Neural cell (in vitro differentiated cells): ENCODE measurements at regions not wholly inside any gene's neighbourhood (a gene's known extent, or its start where the extent isn't known, plus 50 kb on each side); places are given as distances from the start of the nearest gene placed in this dataset.

ENCODE experiments used
- H2AFZ ChIP-seq: fragments of 200-600, 300-800 bp; sonication (generic), shearing (Covaris generic); 2 replicates; pipeline ENCODE4 v1.6.0; 2014; ENCODE audit warnings: low read depth, mild to moderate bottlenecking, antibody characterized with exemption, low read length, moderate library complexity
- H3F3A ChIP-seq: fragments of 200-600 bp; shearing (Covaris generic); 2 replicates; pipeline ENCODE4 v1.6.1; 2016; ENCODE audit warnings: mild to moderate bottlenecking, moderate library complexity, mixed read lengths, antibody characterized with exemption, low read length; ENCODE audit not compliant: insufficient read depth, poor library complexity, severe bottlenecking
- H3K27ac ChIP-seq: fragments of 200-600, 300-800 bp; sonication (generic), shearing (Covaris generic); 2 replicates; pipeline ENCODE4 v1.5.1; 2014; ENCODE audit warnings: mild to moderate bottlenecking, low read length, moderate library complexity
- H3K27me3 ChIP-seq: fragments of 300-800, 200-600 bp; sonication (generic), shearing (Covaris generic); 2 replicates; pipeline ENCODE4 v1.6.0; 2014; ENCODE audit warnings: mild to moderate bottlenecking, low read depth, low read length, moderate library complexity; ENCODE audit not compliant: insufficient read depth
- H3K36me3 ChIP-seq: fragments of 300-800, 200-600 bp; sonication (generic), shearing (Covaris generic); 2 replicates; pipeline ENCODE4 v1.5.1; 2014; ENCODE audit warnings: mild to moderate bottlenecking, antibody characterized with exemption, low read length, moderate library complexity; ENCODE audit not compliant: insufficient read depth
- H3K4me2 ChIP-seq: fragments of 300-800, 200-600 bp; sonication (generic), shearing (Covaris generic); 2 replicates; pipeline ENCODE4 v1.6.0; 2014; ENCODE audit warnings: mild to moderate bottlenecking, low read length
- H3K4me3 ChIP-seq: fragments of 300-800, 200-600 bp; sonication (generic), shearing (Covaris generic); 2 replicates; pipeline ENCODE4 v1.5.1; 2014; ENCODE audit warnings: mild to moderate bottlenecking, low read length, moderate library complexity
- H3K79me2 ChIP-seq: fragments of 200-600 bp; shearing (Covaris generic); replicated peaks from 2 replicates; pipeline ENCODE4 v1.6.0; 2014; ENCODE audit warnings: mild to moderate bottlenecking, low read length, moderate library complexity; ENCODE audit not compliant: insufficient read depth
- H3K9ac ChIP-seq: fragments of 300-800, 200-600 bp; sonication (generic), shearing (Covaris generic); 2 replicates; pipeline ENCODE4 v1.6.1; 2016; ENCODE audit warnings: mild to moderate bottlenecking, low read length, mixed read lengths
- H3K9me2 ChIP-seq: fragments of 200-600 bp; shearing (Covaris generic); 2 replicates; pipeline ENCODE4 v1.6.1; 2016; ENCODE audit warnings: mild to moderate bottlenecking, low read length, mixed read lengths; ENCODE audit not compliant: insufficient read depth
- H3K9me3 ChIP-seq: fragments of 200-600, 300-800 bp; sonication (generic), shearing (Covaris generic); 2 replicates; pipeline ENCODE4 v1.6.1; 2016; ENCODE audit warnings: mild to moderate bottlenecking, mixed run types, low read length, moderate library complexity, mixed read lengths
- H4K20me1 ChIP-seq: fragments of 200-600 bp; shearing (Covaris generic); 2 replicates; pipeline ENCODE4 v1.6.1; 2016; ENCODE audit warnings: mild to moderate bottlenecking, mixed run types; ENCODE audit not compliant: insufficient read depth
- CTCF ChIP-seq: fragments of 450-650 bp; IDR thresholded peaks from 2 replicates; pipeline ENCODE4 v1.5.1; 2014; ENCODE audit warnings: antibody characterized with exemption, mild to moderate bottlenecking, moderate library complexity; ENCODE audit not compliant: poor library complexity, severe bottlenecking
- EP300 ChIP-seq: fragments of 450-650 bp; conservative IDR thresholded peaks from 2 replicates; pipeline ENCODE4 v1.6.1; 2014; ENCODE audit warnings: antibody characterized with exemption, mild to moderate bottlenecking, moderate library complexity; ENCODE audit not compliant: poor library complexity, severe bottlenecking
- EZH2 ChIP-seq: fragments of 200-600, 300-800 bp; shearing (Covaris generic), sonication (generic); IDR thresholded peaks from 2 replicates; pipeline ENCODE4 v1.6.1; 2014; ENCODE audit warnings: antibody characterized with exemption, low read length, borderline replicate concordance, mild to moderate bottlenecking; ENCODE audit not compliant: insufficient read depth, poor library complexity, severe bottlenecking
- MXI1 ChIP-seq: fragments of 450-650 bp; conservative IDR thresholded peaks from 2 replicates; pipeline ENCODE4 v1.6.1; 2014; ENCODE audit warnings: antibody characterized with exemption, mild to moderate bottlenecking; ENCODE audit not compliant: poor library complexity, severe bottlenecking
- POLR2AphosphoS5 ChIP-seq: IDR thresholded peaks from 2 replicates; pipeline ENCODE4 v1.6.1; 2012
- RAD21 ChIP-seq: fragments of 450-650 bp; conservative IDR thresholded peaks from 2 replicates; pipeline ENCODE4 v1.6.1; 2014; ENCODE audit warnings: antibody characterized with exemption, mild to moderate bottlenecking, moderate library complexity
- REST ChIP-seq: IDR thresholded peaks from 2 replicates; pipeline ENCODE4 v1.6.1; 2012; ENCODE audit warnings: borderline replicate concordance
- SMC3 ChIP-seq: fragments of 450-650 bp; conservative IDR thresholded peaks from 2 replicates; pipeline ENCODE4 v1.6.1; 2014; ENCODE audit warnings: antibody characterized with exemption, mild to moderate bottlenecking, moderate library complexity; ENCODE audit not compliant: poor library complexity
- TAF1 ChIP-seq: IDR thresholded peaks from 2 replicates; pipeline ENCODE4 v1.6.1; 2012; ENCODE audit warnings: low read depth

GRCh38 chr21:16291296-16291695 is 561.5 kb downstream of the USP25 start:
- no peaks in the 10 kb centered on the region for H3K27me3 ChIP-seq
- H2AFZ ChIP-seq = no peak overlapping the region
- no peaks in the 10 kb centered on the region for H3K9me2 ChIP-seq
- H3F3A ChIP-seq = no peaks in the 10 kb centered on the region
- H3K27ac ChIP-seq = no peak overlapping the region
- H3K4me3 ChIP-seq = no peak overlapping the region
- no peaks in the 10 kb centered on the region for H3K36me3 ChIP-seq
- no peak overlapping the region for H3K9ac ChIP-seq
- no peaks in the 10 kb centered on the region for H3K9me3 ChIP-seq
- no peak overlapping the region for H3K4me2 ChIP-seq
- no peaks in the 10 kb centered on the region for H4K20me1 ChIP-seq
- TF ChIP-seq EP300 (no peak), EZH2 (no peak), TAF1 (no peak), REST (no peak), CTCF (no peak), SMC3 (no peak), RAD21 (no peak), MXI1 (no peak), POLR2AphosphoS5 (no peak)
- peaks cover 7% of the 10 kb centered on the region for H3K79me2 ChIP-seq

- Histone ChIP-seq H3K9me3 (no peaks in the 10 kb centered on the region), H3K27me3 (no peaks in the 10 kb centered on the region), H3F3A (no peaks in the 10 kb centered on the region), H4K20me1 (no peaks in the 10 kb centered on the region), H3K4me3 (no peak overlapping the region), H3K9me2 (no peaks in the 10 kb centered on the region), H3K4me2 (no peak overlapping the region), H3K27ac (no peak overlapping the region), H3K36me3 (no peaks in the 10 kb centered on the region), H3K79me2 (no peaks in the 10 kb centered on the region), H3K9ac (no peak overlapping the region), H2AFZ (no peak overlapping the region)
- TF ChIP-seq EP300 = no peak
- no peak for TF ChIP-seq SMC3
- TF ChIP-seq REST = no peak
- no peak for TF ChIP-seq POLR2AphosphoS5
- TF ChIP-seq MXI1 = no peak
- TF ChIP-seq RAD21 = no peak
- no peak for TF ChIP-seq EZH2
- TF ChIP-seq CTCF = no peak
- TF ChIP-seq TAF1 = no peak
These were observed 564.3 kb downstream of the USP25 start for GRCh38 chr21:16294128-16294527.
